AG04449 (cell line): ENCODE measurements at regions not wholly inside any gene's neighbourhood (a gene's known extent, or its start where the extent isn't known, plus 50 kb on each side); places are given as distances from the start of the nearest gene placed in this dataset.
A peak's percentile ranks its signal among the peaks of the same experiment; 100 is the strongest.

Experiments
- CTCF ChIA-PET: fragments of 350-600 bp; formaldehyde crosslinking; extraction: SDS; loops from one replicate; lab custom pipeline; 2021; ENCODE audit warnings: antibody characterized with exemption; lab: Yijun Ruan, JAX
- POLR2A ChIA-PET: fragments of 400-600, 350-600 bp; formaldehyde crosslinking; extraction: SDS; loops from one replicate; lab custom pipeline; 2020; ENCODE audit warnings: antibody characterized with exemption, inconsistent platforms; lab: Yijun Ruan, JAX
- DNase-seq: peaks from one replicate; pipeline ENCODE4 v3.0.0-alpha.2; 2010; ENCODE audit warnings: low read depth, low spot score
- H3K4me3 ChIP-seq: 2 replicates; pipeline ENCODE4 v1.5.1; 2011; ENCODE audit warnings: low read depth, mild to moderate bottlenecking, control low read depth, low read length
- TF ChIP-seq, protein P1 (sequence below): IDR thresholded peaks from one replicate; pipeline ENCODE4 v1.5.1; 2011; ENCODE audit warnings: mild to moderate bottlenecking, moderate library complexity, low read length, control low read depth, inconsistent platforms; ENCODE audit not compliant: insufficient read depth; ENCODE audit errors: missing control alignments

DNA sequence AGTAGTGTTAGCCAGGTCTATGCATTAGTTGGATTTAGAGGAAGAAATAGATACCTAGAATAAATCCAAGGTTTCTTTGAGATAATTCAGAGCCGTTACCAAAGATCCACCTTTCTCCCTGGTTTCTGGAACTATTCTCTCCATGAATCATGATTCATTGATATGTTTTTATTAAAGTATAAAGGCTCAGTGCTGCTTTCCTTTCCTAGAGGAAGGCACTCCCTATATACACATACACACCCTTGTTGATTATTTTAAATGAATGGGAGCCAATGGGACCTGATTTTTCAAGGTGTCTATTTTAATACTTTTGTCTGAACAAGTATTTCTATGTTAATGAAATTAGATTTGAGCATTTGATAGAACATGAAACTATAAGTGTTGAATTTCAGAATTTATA is 146.8 kb upstream of the SPRY1 start:
- CTCF ChIA-PET, result no interaction called here
- TF ChIP-seq, protein P1, sequence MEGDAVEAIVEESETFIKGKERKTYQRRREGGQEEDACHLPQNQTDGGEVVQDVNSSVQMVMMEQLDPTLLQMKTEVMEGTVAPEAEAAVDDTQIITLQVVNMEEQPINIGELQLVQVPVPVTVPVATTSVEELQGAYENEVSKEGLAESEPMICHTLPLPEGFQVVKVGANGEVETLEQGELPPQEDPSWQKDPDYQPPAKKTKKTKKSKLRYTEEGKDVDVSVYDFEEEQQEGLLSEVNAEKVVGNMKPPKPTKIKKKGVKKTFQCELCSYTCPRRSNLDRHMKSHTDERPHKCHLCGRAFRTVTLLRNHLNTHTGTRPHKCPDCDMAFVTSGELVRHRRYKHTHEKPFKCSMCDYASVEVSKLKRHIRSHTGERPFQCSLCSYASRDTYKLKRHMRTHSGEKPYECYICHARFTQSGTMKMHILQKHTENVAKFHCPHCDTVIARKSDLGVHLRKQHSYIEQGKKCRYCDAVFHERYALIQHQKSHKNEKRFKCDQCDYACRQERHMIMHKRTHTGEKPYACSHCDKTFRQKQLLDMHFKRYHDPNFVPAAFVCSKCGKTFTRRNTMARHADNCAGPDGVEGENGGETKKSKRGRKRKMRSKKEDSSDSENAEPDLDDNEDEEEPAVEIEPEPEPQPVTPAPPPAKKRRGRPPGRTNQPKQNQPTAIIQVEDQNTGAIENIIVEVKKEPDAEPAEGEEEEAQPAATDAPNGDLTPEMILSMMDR, result no peak
- POLR2A ChIA-PET, result no interaction called here
- no peak for DNase-seq
- no peak overlapping the region for H3K4me3 ChIP-seq

DNA sequence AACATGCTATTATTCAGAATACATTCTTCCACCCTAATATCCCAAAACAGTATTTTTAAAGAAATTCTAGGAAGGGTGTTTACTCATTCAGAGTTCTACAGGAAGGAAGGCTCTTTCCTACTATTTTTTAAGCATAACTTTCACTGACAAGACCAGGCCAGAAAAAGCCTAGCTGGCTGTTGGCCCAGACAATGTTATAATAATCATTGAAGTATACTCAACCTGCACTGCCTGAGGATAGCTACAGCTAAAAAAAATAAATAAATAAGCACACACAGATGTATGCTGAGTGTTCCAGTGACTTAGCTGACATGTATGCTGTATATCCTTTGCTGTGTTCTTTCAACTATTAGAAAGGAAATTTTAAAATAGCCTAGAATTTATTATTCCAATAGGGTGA is 145.8 kb upstream of the SPRY1 start:
- peak; percentile 44 for DNase-seq
- TF ChIP-seq, protein P1, result no peak
- CTCF ChIA-PET, result no interaction called here
- POLR2A ChIA-PET, result no interaction called here
- H3K4me3 ChIP-seq, result no peak overlapping the region

DNA sequence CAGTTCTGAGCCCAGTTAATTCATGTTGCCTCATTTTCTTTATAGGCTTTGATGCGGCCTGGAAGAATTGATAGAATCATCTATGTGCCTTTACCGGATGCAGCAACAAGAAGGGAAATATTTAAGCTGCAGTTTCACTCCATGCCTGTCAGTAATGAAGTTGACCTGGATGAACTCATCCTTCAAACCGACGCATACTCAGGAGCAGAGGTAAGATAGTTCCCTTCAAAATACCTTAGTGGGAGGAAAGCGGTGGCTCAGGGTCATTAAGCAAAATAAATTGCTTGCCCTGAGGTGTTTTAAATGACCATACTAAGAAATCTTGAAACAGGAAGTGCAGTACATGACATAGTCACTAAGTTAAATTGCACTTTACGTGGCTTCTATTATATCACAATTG is 140.6 kb upstream of the SPRY1 start:
- CTCF ChIA-PET, result no interaction called here
- no peak for DNase-seq
- H3K4me3 ChIP-seq, result no peak overlapping the region
- TF ChIP-seq, protein P1, result no peak
- POLR2A ChIA-PET, result no interaction called here

DNA sequence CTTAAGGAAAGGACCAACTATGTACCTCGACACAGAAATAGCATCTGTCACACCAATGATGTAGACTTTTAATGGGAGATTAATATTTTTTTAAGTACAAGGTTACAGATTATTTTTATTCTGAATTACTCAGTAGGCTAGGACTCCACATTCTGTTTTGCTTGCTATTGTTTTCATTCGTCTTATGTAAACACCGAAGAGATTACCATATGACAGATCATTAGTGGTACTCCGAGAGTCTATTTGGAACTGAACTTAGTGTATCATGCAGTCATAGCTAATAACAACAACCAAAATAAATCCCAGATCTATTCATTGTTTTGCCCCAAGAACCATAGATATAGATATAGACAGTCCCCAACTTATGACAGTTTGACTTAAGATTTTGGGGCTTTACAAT is 139.7 kb upstream of the SPRY1 start:
- no peak for DNase-seq
- ChIA-PET CTCF (no interaction called here), POLR2A (no interaction called here)

DNA sequence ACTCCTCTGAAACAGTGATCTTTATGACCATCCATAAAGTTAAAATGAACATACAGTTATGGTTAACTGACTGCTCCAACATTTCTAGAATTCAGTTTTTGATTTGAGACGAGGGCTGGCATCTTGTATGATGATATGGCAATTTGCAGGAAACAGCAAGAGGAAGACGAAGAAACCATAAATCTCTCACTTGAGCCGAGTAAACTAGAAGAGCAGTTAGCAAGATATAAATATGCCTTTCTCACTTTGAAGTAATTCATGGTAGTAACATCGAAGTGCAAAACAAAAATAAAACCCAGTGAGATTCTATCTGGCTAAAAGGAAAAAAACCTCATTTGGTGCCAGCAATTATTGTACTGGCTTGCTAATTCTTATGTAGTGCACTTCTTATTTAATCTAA is 139.0 kb upstream of the SPRY1 start:
- ChIA-PET POLR2A (no interaction called here), CTCF (no interaction called here)
- DNase-seq, result no peak
- no peak overlapping the region for H3K4me3 ChIP-seq
- TF ChIP-seq, protein P1, result no peak

More for the DNA sequence above, 139.7 kb upstream of the SPRY1 start:
- no peak overlapping the region for H3K4me3 ChIP-seq
- TF ChIP-seq, protein P1, result no peak

DNA sequence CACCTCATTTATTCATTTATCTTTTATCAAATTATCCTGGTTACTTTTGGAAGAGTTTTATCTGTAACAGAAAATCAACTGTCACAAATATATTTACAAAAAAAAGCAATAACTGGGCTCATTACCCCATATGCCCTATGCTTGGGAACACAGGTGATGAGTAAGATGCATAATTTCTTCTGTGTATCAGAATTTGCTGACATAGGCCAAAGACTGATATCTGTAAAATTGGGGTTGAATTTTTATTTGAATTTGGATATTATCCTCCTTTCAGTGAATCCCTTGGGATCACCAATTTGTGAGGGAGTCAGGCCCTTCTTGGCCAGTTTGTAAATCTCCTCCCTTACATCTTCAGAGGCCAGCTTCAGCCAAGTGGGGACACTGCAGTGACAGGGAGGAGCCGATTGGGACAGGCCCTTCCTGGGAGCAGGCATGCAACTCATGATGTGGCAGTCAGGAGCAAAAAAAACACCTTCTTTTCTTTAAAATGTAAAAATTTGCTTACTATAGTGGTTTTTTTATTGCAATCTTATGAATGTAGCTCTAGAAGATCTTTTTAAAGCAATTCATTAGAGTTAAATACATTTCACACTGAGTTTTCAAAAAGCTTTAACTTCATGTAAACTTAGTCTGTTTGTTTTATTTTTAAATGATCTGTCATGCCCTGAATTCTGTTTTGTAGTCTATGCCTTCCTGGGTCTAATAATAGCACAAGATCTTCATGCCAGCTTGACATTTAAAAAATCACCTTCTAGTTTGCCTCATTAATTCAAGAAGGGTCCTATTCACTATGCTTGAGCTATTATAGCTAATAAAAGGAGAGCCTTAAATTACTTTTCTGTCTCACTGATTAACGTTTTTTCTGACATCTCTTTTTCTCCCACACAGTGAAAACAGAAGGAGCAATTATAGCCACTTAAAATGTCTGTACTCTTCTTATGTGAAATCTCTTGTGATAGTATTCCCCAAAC is 136.6 kb upstream of the SPRY1 start:
- POLR2A ChIA-PET, result no interaction called here
- no peak overlapping the region for H3K4me3 ChIP-seq
- CTCF ChIA-PET, result no interaction called here
- TF ChIP-seq, protein P1, result no peak
- DNase-seq, result no peak
